GM18508 (cell line): ENCODE measurements at regions not wholly inside any gene's neighbourhood (a gene's known extent, or its start where the extent isn't known, plus 50 kb on each side); places are given as distances from the start of the nearest gene placed in this dataset.

ENCODE experiments used
- ATAC-seq: cut with Tn5 transposase; IDR thresholded peaks from one replicate; pipeline ENCODE4 v1.9.1; 2021; ENCODE audit warnings: moderate number of reproducible peaks; ENCODE audit not compliant: insufficient read depth, unreplicated experiment

DNA sequence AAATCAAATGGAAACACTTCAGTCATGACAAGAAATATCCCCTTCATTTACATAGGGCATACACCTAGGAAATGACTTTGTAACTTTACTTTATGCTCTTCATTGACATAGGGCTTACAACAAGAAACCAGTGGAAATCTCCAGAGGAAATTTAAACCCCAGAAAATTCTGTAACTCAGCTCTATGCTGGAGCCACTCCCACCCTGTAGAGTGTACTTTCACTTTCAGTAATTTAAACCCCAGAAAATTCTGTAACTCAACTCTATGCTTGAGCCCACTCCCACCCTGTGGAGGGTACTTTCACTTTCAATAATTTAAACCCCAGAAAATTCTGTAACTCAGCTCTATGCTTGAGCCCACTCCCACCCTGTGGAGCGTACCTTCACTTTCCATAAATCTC is 987.1 kb upstream of the CADM2 start:
- ATAC-seq = no peak

DNA sequence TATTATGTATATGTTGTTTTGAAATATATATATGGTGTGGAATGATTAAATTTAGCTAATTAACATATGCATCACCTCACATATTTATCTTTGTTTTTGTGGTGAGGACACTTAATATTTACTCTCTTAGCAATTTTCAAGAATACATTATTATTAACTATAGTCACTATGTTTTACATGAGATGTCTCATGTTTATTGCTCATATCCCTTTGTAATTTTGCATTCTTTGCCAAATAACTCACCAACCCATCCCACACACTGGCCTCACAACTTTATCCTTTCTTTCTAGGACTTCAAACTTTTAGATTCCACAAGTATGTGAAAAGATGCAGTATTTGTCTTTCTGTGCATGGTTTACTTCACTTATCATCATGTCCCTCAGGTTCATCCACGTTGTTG is 950.2 kb upstream of the CADM2 start:
- no peak for ATAC-seq

DNA sequence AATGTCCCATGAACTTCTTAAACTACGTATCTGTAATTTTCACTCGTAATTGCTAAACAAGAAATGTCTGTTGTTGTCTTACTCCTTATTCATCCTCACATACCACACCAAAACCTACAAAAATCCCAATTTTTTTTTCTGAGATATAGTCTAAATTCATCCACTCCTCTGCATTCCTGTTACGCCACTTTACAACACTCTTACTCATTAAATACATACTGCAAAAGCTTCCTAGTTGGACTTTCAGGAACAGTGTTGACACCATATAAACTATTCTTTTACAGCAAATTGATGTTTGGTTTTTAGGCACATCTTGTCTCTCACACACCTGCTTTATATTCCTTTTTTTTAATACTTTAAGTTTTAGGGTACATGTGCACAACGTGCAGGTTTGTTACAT is 934.9 kb upstream of the CADM2 start:
- ATAC-seq = no peak

GRCh38 chr3:84039099-84039498 is 919.7 kb upstream of the CADM2 start:
- ATAC-seq = no peak

GRCh38 chr3:84042399-84043106 is 916.2 kb upstream of the CADM2 start:
- ATAC-seq = no peak

DNA sequence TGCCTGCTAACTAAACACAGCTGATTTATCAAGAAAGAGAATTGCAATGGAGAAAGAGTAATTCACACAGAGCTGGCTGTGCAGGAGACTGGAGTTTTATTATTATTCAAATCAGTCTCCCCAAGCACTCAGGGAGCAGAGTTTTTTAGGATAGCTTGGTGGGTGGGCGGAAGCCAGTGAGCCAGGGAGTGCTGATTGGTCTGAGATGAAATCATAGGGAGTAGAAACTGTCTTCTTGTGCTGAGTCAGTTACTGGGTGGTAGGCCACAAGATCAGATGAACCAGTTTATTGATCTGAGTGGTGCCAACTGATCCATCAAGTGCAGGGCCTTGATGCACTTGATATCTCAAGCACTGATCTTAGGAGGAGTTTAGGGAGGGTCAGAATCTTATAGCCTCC is 891.9 kb upstream of the CADM2 start:
- ATAC-seq = no peak

DNA sequence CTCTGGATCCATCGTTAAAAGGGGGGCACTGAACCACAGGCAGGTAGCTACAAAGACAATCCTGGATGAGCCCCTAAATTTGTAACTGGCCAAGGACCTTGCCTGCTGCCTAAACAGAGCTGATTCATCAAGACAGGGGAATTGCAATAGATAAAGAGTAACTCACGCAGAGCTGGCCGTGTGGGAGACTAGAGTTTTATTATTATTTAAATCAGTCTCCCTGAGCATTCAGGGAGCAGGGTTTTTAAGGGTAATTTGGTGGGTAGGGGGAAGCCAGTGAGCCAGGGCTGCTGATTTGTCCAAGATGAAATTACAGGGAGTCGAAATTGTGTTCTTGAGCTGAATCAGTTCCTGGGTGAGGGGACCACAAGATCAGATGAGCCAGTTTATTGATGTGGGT is 885.1 kb upstream of the CADM2 start:
- ATAC-seq = no peak

DNA sequence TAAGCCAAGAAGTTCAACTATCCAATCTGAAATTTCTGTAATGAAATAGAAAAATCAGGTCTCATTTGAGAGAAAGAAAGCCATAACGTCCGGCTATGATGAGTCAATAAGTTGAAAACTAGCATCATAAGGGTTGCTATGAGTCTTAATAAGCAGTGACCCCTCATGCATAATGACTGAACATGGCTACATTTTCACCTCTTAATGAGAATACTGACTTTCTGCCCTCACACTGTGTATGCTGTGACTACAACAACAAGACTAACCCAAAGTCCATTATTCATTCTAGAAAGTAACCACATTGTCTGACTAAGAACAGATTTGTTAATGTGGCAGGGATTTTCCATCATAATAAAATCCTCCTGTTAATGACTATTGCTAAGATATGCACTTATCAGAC is 884.0 kb upstream of the CADM2 start:
- no peak for ATAC-seq

DNA sequence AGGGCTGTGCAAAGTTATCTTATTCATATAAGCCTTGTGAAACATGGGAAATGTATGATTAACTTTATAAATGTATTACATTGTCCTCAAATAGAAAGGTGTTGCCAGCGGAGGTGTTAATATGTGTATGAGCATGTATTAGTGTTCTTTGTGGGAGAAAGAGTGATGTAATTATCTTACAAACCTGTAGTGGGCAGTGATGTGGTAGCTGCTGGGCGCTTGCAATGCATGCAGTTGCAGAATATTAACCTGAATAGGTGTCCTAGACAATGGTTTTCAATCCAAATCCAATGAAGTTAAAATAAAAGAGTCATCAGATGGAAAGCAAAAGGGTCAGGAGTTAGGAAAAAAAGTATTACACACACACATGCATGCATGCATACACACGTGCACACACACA is 881.3 kb upstream of the CADM2 start:
- ATAC-seq = no peak

- ATAC-seq = no peak
Observed at GRCh38 chr3:84082726-84083125, 876.1 kb upstream of the CADM2 start.

- ATAC-seq = no peak
Observed at GRCh38 chr3:84092907-84093306, 865.9 kb upstream of the CADM2 start.

GRCh38 chr3:84096188-84096587 is 862.6 kb upstream of the CADM2 start:
- no peak for ATAC-seq

DNA sequence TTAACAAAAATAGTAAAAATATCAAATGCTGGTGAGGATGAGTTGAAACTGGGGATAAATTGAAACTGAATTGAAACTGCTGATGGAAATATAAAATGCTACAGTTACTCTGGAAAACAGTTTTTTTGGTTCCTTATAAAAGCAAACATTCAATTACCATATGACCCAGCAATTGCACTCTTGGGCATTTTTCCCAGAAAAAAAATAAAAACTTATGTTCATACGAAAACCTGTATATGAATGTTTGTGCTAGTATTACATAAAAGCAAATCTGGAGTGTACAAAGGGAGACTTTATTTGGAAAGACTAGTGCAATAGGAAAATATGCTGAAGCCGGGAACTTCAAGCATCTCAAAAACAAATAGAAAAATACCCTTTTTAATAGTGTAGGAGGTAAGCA is 857.9 kb upstream of the CADM2 start:
- no peak for ATAC-seq

DNA sequence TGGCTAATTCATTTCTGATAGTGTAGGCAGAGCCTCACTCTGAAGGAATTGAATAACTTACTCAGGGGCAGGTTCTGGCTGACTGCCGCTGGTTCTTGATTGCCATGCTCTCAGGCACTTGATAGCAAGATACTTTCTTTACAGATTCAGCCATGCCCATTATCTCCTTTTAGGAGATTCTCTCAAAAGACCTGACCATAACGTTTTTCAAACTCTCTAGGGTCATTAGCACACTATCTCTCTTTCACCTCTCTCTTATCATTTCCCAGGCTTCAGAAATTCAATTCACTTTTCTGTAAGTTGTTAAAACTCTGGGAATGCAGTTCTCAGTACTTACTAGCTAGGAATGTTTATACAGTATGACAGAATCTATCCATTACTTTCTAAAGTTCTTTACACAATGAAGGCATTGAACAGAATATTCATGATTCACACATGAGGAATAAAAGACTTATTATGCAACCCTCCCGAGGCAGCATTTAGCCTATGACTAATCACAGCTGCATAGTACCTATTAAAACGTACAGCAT is 850.3 kb upstream of the CADM2 start:
- no peak for ATAC-seq

GRCh38 chr3:84109911-84110310 is 848.9 kb upstream of the CADM2 start:
- ATAC-seq = no peak

GRCh38 chr3:84110787-84111186 is 848.0 kb upstream of the CADM2 start:
- ATAC-seq = no peak

DNA sequence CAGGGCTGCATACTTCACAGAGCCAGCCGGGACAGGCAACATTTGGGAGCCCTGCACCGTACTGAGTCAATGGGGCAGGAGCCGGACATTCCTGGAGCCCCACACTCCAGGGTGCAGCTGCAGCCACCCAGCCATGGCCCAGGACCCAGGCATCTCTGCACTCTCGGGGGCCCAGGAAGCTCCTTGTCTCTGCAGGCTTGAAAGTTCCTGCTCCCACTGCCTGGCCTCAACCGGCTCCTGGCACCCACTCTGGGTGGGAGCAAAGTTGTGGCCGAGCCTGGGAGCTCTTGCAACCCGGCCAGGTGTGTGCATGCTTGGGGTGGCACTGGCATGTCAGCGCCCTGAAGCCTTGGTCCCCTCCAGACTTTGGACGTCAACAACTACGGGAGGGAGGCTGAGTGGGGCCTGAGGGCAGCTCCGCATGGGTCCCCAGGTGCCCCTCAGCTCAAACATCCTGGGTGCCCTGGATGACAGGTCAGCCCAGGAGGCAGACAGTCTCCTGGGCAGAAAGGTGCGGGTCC is 833.5 kb upstream of the CADM2 start:
- no peak for ATAC-seq

DNA sequence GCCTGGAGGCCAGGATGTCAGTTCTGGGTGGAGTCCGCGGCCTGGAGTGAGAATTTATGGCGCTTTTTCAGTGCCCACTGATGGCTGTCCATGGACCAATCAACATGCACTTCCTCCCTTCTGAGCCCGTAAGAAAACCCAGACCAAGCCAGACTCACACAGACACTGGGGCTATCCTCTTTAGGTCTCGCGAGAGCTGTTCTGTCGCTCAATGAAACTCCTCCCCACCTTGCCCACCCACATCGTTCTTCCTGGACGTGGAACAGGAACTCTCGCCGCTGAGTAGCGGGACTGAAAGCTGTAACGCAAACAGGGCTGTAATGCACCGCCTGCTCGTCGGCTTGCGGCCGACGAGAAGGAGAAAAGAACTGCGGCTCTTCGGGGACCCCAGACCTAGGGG is 833.0 kb upstream of the CADM2 start:
- no peak for ATAC-seq

DNA sequence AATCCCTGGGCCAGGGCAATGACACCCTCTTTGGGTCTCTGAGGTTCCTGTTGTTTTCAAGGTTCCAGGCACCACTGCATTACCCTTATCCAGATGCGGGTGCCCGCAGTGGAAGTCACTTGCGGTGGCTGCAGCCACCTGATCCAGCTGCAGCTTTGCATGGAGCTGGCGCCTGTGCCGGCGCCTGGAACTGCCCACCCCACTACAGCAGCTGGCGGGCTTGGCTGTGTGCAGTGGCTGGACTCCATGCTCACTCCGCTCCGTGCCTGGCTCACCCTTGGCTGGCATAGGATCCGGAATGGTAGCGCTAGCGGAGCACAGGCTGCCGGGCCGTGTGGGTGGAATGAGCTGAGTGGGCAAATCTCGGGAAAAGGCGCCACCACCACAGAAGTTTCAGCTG is 832.6 kb upstream of the CADM2 start:
- no peak for ATAC-seq

- ATAC-seq = no peak
Observed at GRCh38 chr3:84128024-84128423, 830.8 kb upstream of the CADM2 start.

DNA sequence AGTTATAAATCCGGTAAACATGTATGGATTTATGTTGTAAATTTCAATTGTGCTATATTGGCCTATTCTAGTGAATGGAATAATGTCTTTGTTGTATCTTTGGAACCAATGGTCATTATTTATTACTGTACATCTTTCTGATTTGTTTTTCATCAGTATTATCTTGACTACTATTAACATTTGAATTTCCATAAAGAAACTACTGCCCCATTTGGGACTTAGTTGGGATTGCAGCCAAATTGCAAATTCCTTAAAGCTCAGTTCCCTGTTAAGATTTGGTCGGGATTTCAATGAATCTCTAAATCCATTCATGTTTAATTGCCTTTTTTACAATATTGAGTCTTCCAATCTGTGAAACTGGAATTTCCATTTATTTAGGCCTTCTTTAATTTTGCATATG is 822.4 kb upstream of the CADM2 start:
- ATAC-seq = no peak

DNA sequence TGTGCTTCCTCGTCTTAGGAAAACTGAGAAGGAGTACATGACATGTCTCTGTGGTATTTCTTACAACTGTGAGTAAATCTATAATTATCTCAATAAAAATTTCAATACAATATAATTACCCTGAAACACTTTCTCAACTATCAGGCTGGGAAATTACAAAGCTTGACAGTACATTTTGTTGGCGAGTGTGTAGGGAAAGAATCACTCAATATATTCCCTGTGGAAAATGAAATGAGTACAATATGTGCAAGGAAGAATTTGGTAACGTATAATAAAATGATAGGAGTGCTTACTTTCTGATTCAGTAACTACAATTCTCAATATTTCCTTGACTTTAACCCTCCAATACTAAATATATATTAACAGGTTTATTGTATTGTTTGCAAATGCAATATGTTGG is 818.2 kb upstream of the CADM2 start:
- no peak for ATAC-seq
